Aorta (tissue), 5 donors: ENCODE measurements at regions not wholly inside any gene's neighbourhood (a gene's known extent, or its start where the extent isn't known, plus 50 kb on each side); places are given as distances from the start of the nearest gene placed in this dataset.

ENCODE experiments used
- ATAC-seq: fragments of 200-7000 bp; cut with Tn5 transposase; one replicate; pipeline ENCODE4 v1.9.1; 2022; ENCODE audit warnings: moderate library complexity; ENCODE audit not compliant: low FRiP score
- DNase-seq, 2 donors: peaks; one replicate each; pipeline ENCODE4 v3.0.0-alpha.2; 2020
- H3K27ac ChIP-seq, 2 donors: one replicate each; pipeline ENCODE4 v1.5.1; 2013; ENCODE audit warnings: low read length in 2 of 2, mild to moderate bottlenecking in 2 of 2, moderate library complexity in 2 of 2, control low read depth in 1 of 2, inconsistent platforms in 1 of 2, low read depth in 1 of 2
- H3K27me3 ChIP-seq, 2 donors: one replicate each; pipeline ENCODE4 v1.6.1; 2013; ENCODE audit warnings: control low read depth in 1 of 2, low read length in 1 of 2, mild to moderate bottlenecking in 1 of 2, moderate library complexity in 1 of 2; ENCODE audit not compliant: insufficient read depth in 2 of 2, control insufficient read depth in 1 of 2
- H3K36me3 ChIP-seq, 2 donors: one replicate each; pipeline ENCODE4 v1.6.1; 2013; ENCODE audit warnings: control low read depth in 1 of 2, low read length in 1 of 2, mild to moderate bottlenecking in 1 of 2; ENCODE audit not compliant: insufficient read depth in 2 of 2, control insufficient read depth in 1 of 2
- H3K4me1 ChIP-seq, 2 donors: one replicate each; pipeline ENCODE4 v1.6.1; 2013; ENCODE audit warnings: low read length in 2 of 2, control low read depth in 1 of 2, mild to moderate bottlenecking in 1 of 2, moderate library complexity in 1 of 2; ENCODE audit not compliant: insufficient read depth in 2 of 2, control insufficient read depth in 1 of 2
- H3K4me3 ChIP-seq, 2 donors: one replicate each; pipeline ENCODE4 v1.5.1; 2013; ENCODE audit warnings: low read length in 2 of 2, control low read depth in 1 of 2, mild to moderate bottlenecking in 1 of 2
- H3K9me3 ChIP-seq: one replicate; pipeline ENCODE4 v1.6.1; 2013; ENCODE audit warnings: mild to moderate bottlenecking, low read length; ENCODE audit not compliant: control insufficient read depth
- WGBS, 2 donors: extraction: QIAGEN DNeasy Blood & Tissue Kit; methylation state at CpG; one replicate each; pipeline ENCODE4 v1.1.7; 2013; 5-methylcytosine and 5-hydroxymethylcytosine counted together
- intact Hi-C, 2 donors: fragments of 100-400 bp; cut with DNase I; formaldehyde crosslinking; loops; one replicate each; pipeline versions ENCODE4 v1.14.2 to v1.15.0; 2022
- donor health status: healthy with polysubstance abuse.
- donor health status: Bipolar disorder and iron deficiency.
- donor health status: DM: no; HTN: no; CAD: no.
- donor health status: DM: no; HTN: no; CAD: no.
- donor health status: DM: yes; HTN: yes; CAD: no.

GRCh38 chr2:129661935-129662334 lies 317.5 kb upstream of the RAB6C start:
- no peak overlapping the region for H3K4me3 ChIP-seq
- intact Hi-C loops = no loop called here
- no peaks in the 10 kb centered on the region for H3K36me3 ChIP-seq
- no peak for ATAC-seq
- H3K4me1 ChIP-seq = no peaks in the 10 kb centered on the region
- WGBS, 2 donors = 71 to 82% methylated on average over 1 of the region's 1 CpG
- no peak overlapping the region for H3K27ac ChIP-seq
- no peak for DNase-seq
- H3K9me3 ChIP-seq = peaks cover 1% of the 10 kb centered on the region
- no peaks in the 10 kb centered on the region for H3K27me3 ChIP-seq

GRCh38 chr2:129667577-129667976 lies 311.9 kb upstream of the RAB6C start:
- Histone ChIP-seq H3K36me3 (no peaks in the 10 kb centered on the region), H3K4me3 (no peak overlapping the region), H3K9me3 (no peaks in the 10 kb centered on the region), H3K4me1 (no peaks in the 10 kb centered on the region), H3K27me3 (peaks cover 0 to 3% of the 10 kb centered on the region in 2 donors), H3K27ac (no peak overlapping the region)
- ATAC-seq (no peak), DNase-seq (no peak)
- 66 to 76% methylated on average over 4 of the region's 4 CpGs for WGBS, 2 donors
- intact Hi-C loops = no loop called here

- WGBS, 2 donors = 65 to 83% methylated on average over 5 of the region's 5 CpGs
- ATAC-seq = no peak
- H3K36me3 ChIP-seq = no peaks in the 10 kb centered on the region
- no peaks in the 10 kb centered on the region for H3K4me1 ChIP-seq
- H3K27ac ChIP-seq = no peak overlapping the region
- H3K27me3 ChIP-seq = peaks cover 0 to 3% of the 10 kb centered on the region in 2 donors
- DNase-seq = no peak
- intact Hi-C loops = no loop called here
- H3K4me3 ChIP-seq = no peak overlapping the region
- H3K9me3 ChIP-seq = no peaks in the 10 kb centered on the region
These were observed 306.9 kb upstream of the RAB6C start for GRCh38 chr2:129672521-129672920.

GRCh38 chr2:129673234-129673633 lies 306.2 kb upstream of the RAB6C start:
- ATAC-seq = no peak
- intact Hi-C loops = no loop called here
- no peak for DNase-seq
- H3K9me3 ChIP-seq = no peaks in the 10 kb centered on the region
- H3K27me3 ChIP-seq = peaks cover 0 to 3% of the 10 kb centered on the region in 2 donors
- no peaks in the 10 kb centered on the region for H3K36me3 ChIP-seq
- H3K27ac ChIP-seq = no peak overlapping the region
- WGBS, 2 donors = 32 to 45% methylated on average over 5 of the region's 5 CpGs
- H3K4me1 ChIP-seq = no peaks in the 10 kb centered on the region
- H3K4me3 ChIP-seq = no peak overlapping the region

- Histone ChIP-seq H3K27me3 (peaks cover 0 to 3% of the 10 kb centered on the region in 2 donors), H3K4me3 (no peak overlapping the region), H3K4me1 (no peaks in the 10 kb centered on the region), H3K27ac (no peak overlapping the region), H3K36me3 (no peaks in the 10 kb centered on the region), H3K9me3 (no peaks in the 10 kb centered on the region)
- 23 to 30% methylated on average over 14 of the region's 14 CpGs for WGBS, 2 donors
- DNase-seq (no peak), ATAC-seq (no peak)
- intact Hi-C loops = no loop called here
These were observed 305.4 kb upstream of the RAB6C start for GRCh38 chr2:129673847-129674711.

- no peaks in the 10 kb centered on the region for H3K4me1 ChIP-seq
- H3K4me3 ChIP-seq = no peak overlapping the region
- no peaks in the 10 kb centered on the region for H3K9me3 ChIP-seq
- no peak overlapping the region for H3K27ac ChIP-seq
- H3K27me3 ChIP-seq = no peaks in the 10 kb centered on the region
- intact Hi-C loops = no loop called here
- 57 to 72% methylated on average over 9 of the region's 9 CpGs for WGBS, 2 donors
- no peaks in the 10 kb centered on the region for H3K36me3 ChIP-seq
- DNase-seq = no peak
- no peak for ATAC-seq
These were observed 300.7 kb upstream of the RAB6C start for GRCh38 chr2:129678751-129679150.

- Histone ChIP-seq H3K27me3 (no peaks in the 10 kb centered on the region), H3K9me3 (no peaks in the 10 kb centered on the region), H3K4me1 (no peaks in the 10 kb centered on the region), H3K4me3 (no peak overlapping the region), H3K27ac (no peak overlapping the region), H3K36me3 (no peaks in the 10 kb centered on the region)
- intact Hi-C loops = no loop called here
- ATAC-seq (no peak), DNase-seq (no peak)
- 72 to 76% methylated on average over 1 of the region's 1 CpG for WGBS, 2 donors
These were observed 297.7 kb upstream of the RAB6C start for GRCh38 chr2:129681788-129682187.

GRCh38 chr2:129689653-129690448 lies 289.6 kb upstream of the RAB6C start:
- Histone ChIP-seq H3K27me3 (no peaks in the 10 kb centered on the region), H3K4me1 (no peaks in the 10 kb centered on the region), H3K9me3 (no peaks in the 10 kb centered on the region), H3K27ac (no peak overlapping the region), H3K4me3 (no peak overlapping the region), H3K36me3 (no peaks in the 10 kb centered on the region)
- DNase-seq (no peak), ATAC-seq (no peak)
- intact Hi-C loops = no loop called here
- 73 to 74% methylated on average over 4 of the region's 4 CpGs for WGBS, 2 donors

- Histone ChIP-seq H3K36me3 (no peaks in the 10 kb centered on the region), H3K4me1 (no peaks in the 10 kb centered on the region), H3K27ac (no peak overlapping the region), H3K27me3 (no peaks in the 10 kb centered on the region), H3K9me3 (no peaks in the 10 kb centered on the region), H3K4me3 (no peak overlapping the region)
- DNase-seq = no peak
- intact Hi-C loops = no loop called here
- 80 to 85% methylated on average over 3 of the region's 3 CpGs for WGBS, 2 donors
- ATAC-seq = no peak
These were observed 284.0 kb upstream of the RAB6C start for GRCh38 chr2:129695496-129695895.
